DND-41 (cell line): ENCODE measurements at regions not wholly inside any gene's neighbourhood (a gene's known extent, or its start where the extent isn't known, plus 50 kb on each side); places are given as distances from the start of the nearest gene placed in this dataset.
"Not testable (repeated sequence)": the region's sequence is repeated elsewhere in the genome, so short reads cannot be mapped to it uniquely, and the experiment has no call there.

ENCODE experiments used
- ATAC-seq: fragments of 200-7000 bp; cut with Tn5 transposase; 3 replicates; pipeline ENCODE4 v1.9.1; 2021; ENCODE audit warnings: low read depth; ENCODE audit not compliant: insufficient read depth
- DNase-seq: peaks from one replicate; pipeline ENCODE4 v3.0.0-alpha.2; 2020
- H2AFZ ChIP-seq: 2 replicates; pipeline ENCODE4 v1.6.0; 2012; ENCODE audit warnings: low read depth, low read length
- H3K27ac ChIP-seq: 2 replicates; pipeline ENCODE4 v1.5.1; 2012; ENCODE audit warnings: low read length, inconsistent platforms
- H3K27me3 ChIP-seq: fragments of 200-600 bp; sonication (generic); 2 replicates; pipeline ENCODE4 v1.6.0; 2012; ENCODE audit warnings: low read length, mild to moderate bottlenecking, inconsistent platforms; ENCODE audit not compliant: insufficient read depth, poor library complexity
- H3K36me3 ChIP-seq: 2 replicates; pipeline ENCODE4 v1.5.1; 2012; ENCODE audit warnings: low read length, inconsistent platforms; ENCODE audit not compliant: insufficient read depth
- H3K4me1 ChIP-seq: 2 replicates; pipeline ENCODE4 v1.5.1; 2012; ENCODE audit warnings: mild to moderate bottlenecking, low read length; ENCODE audit not compliant: insufficient read depth
- H3K4me2 ChIP-seq: 2 replicates; pipeline ENCODE4 v1.6.0; 2012; ENCODE audit warnings: mild to moderate bottlenecking, moderate library complexity, low read length, inconsistent platforms; ENCODE audit not compliant: insufficient read depth
- H3K4me3 ChIP-seq, 2 experiments: fragments of 200-600 bp in 1 of 2; shearing (Covaris generic) in 1 of 2; 2 replicates each; pipeline ENCODE4 v1.5.1; 2012 to 2016; ENCODE audit warnings: inconsistent platforms in 2 of 2, low read length in 2 of 2, mild to moderate bottlenecking in 2 of 2, low read depth in 1 of 2, moderate library complexity in 1 of 2
- H3K79me2 ChIP-seq: 2 replicates; pipeline ENCODE4 v1.6.0; 2012; ENCODE audit warnings: low read length, inconsistent platforms; ENCODE audit not compliant: insufficient read depth
- H3K9ac ChIP-seq: 2 replicates; pipeline ENCODE4 v1.6.0; 2012; ENCODE audit warnings: low read depth, mild to moderate bottlenecking, inconsistent platforms, low read length, moderate library complexity
- H3K9me3 ChIP-seq: 2 replicates; pipeline ENCODE4 v1.5.1; 2012; ENCODE audit warnings: low read length, moderate library complexity, mild to moderate bottlenecking, inconsistent platforms; ENCODE audit not compliant: insufficient read depth, severe bottlenecking
- H4K20me1 ChIP-seq: 2 replicates; pipeline ENCODE4 v1.6.0; 2012; ENCODE audit warnings: low read length; ENCODE audit not compliant: insufficient read depth
- EZH2 ChIP-seq: IDR thresholded peaks from 3 replicates; pipeline ENCODE4 v1.6.1; 2012; ENCODE audit warnings: borderline replicate concordance, low read depth, mild to moderate bottlenecking, moderate library complexity, low read length, inconsistent platforms; ENCODE audit not compliant: severe bottlenecking
- TF ChIP-seq, protein P1 (sequence below): IDR thresholded peaks from 2 replicates; pipeline ENCODE4 v1.5.1; 2012; ENCODE audit warnings: borderline replicate concordance, low read length, moderate library complexity, mild to moderate bottlenecking; ENCODE audit not compliant: poor library complexity, severe bottlenecking; ENCODE audit errors: extremely low read depth

DNA sequence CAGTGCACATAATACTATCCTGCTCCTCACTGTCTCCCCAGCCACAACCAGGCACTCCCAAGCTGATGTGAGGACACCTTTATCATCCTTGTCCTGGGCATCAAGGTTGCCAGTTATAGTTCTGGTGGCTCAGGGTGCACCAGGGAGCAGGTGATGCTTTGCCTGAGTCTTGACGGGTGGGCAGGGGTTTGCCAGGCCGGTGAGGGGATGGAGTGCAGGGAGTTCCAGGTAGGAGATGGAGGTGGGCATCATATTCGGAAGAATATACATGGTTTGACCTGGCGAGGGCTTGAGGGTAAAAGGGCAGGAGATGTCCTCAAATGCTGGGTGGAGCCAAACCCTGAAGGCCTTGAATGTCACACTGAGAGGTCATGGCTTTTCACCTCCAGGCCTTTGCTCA, 115.8 kb upstream of the CRHR1 start:
- ATAC-seq (no peak), DNase-seq (no peak)
- peaks cover 2% of the 10 kb centered on the region for H3K27me3 ChIP-seq
- H3K4me1 ChIP-seq, result no peaks in the 10 kb centered on the region
- no peak overlapping the region for H3K4me3 ChIP-seq
- H3K9ac ChIP-seq, result no peak overlapping the region
- H3K4me2 ChIP-seq, result no peak overlapping the region
- no peak overlapping the region for H3K27ac ChIP-seq
- H3K79me2 ChIP-seq, result no peaks in the 10 kb centered on the region
- no peaks in the 10 kb centered on the region for H4K20me1 ChIP-seq
- TF ChIP-seq EZH2, result no peak
- TF ChIP-seq, protein P1, sequence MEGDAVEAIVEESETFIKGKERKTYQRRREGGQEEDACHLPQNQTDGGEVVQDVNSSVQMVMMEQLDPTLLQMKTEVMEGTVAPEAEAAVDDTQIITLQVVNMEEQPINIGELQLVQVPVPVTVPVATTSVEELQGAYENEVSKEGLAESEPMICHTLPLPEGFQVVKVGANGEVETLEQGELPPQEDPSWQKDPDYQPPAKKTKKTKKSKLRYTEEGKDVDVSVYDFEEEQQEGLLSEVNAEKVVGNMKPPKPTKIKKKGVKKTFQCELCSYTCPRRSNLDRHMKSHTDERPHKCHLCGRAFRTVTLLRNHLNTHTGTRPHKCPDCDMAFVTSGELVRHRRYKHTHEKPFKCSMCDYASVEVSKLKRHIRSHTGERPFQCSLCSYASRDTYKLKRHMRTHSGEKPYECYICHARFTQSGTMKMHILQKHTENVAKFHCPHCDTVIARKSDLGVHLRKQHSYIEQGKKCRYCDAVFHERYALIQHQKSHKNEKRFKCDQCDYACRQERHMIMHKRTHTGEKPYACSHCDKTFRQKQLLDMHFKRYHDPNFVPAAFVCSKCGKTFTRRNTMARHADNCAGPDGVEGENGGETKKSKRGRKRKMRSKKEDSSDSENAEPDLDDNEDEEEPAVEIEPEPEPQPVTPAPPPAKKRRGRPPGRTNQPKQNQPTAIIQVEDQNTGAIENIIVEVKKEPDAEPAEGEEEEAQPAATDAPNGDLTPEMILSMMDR, result no peak
- no peak overlapping the region for H2AFZ ChIP-seq
- H3K36me3 ChIP-seq, result no peaks in the 10 kb centered on the region
- no peaks in the 10 kb centered on the region for H3K9me3 ChIP-seq

DNA sequence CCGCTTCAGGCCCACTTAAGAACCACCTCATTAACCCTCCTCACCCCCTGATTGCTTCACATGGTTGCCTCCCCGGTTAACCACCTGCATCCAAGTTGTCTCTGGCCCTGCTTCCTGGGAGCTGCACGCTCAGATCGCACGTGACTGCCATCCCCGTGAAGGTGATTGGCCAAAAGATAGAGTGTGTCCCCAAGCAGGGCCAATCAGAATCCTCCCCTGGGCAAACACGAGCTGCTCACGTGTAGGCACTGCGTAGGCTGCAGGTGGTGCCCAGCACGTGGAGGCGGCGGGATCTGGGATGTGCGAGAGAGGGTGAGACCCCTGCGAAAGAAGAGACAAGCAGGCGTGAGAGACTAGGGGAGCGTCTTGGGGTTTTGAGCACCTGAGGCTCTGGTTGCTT, 111.8 kb upstream of the CRHR1 start:
- DNase-seq, result no peak
- no peaks in the 10 kb centered on the region for H4K20me1 ChIP-seq
- H3K4me1 ChIP-seq, result no peaks in the 10 kb centered on the region
- no peak overlapping the region for H3K9ac ChIP-seq
- no peak overlapping the region for H3K4me2 ChIP-seq
- H3K9me3 ChIP-seq, result no peaks in the 10 kb centered on the region
- TF ChIP-seq, protein P1, result no peak
- no peak for TF ChIP-seq EZH2
- no peak for ATAC-seq
- H3K79me2 ChIP-seq, result no peaks in the 10 kb centered on the region
- no peak overlapping the region for H3K4me3 ChIP-seq
- H3K36me3 ChIP-seq, result no peaks in the 10 kb centered on the region
- peaks cover 6% of the 10 kb centered on the region for H3K27me3 ChIP-seq
- H3K27ac ChIP-seq, result no peak overlapping the region
- no peak overlapping the region for H2AFZ ChIP-seq

GRCh38 chr17:45672792-45673191, 111.3 kb upstream of the CRHR1 start:
- no peaks in the 10 kb centered on the region for H3K9me3 ChIP-seq
- ATAC-seq, result no peak
- DNase-seq, result no peak
- H3K79me2 ChIP-seq, result no peaks in the 10 kb centered on the region
- no peaks in the 10 kb centered on the region for H3K4me1 ChIP-seq
- H3K27ac ChIP-seq, result no peak overlapping the region
- H3K9ac ChIP-seq, result no peak overlapping the region
- no peaks in the 10 kb centered on the region for H3K36me3 ChIP-seq
- H2AFZ ChIP-seq, result no peak overlapping the region
- TF ChIP-seq EZH2, result no peak
- TF ChIP-seq, protein P1, result no peak
- H3K27me3 ChIP-seq, result peaks cover 6% of the 10 kb centered on the region
- no peaks in the 10 kb centered on the region for H4K20me1 ChIP-seq
- no peak overlapping the region for H3K4me3 ChIP-seq
- no peak overlapping the region for H3K4me2 ChIP-seq

DNA sequence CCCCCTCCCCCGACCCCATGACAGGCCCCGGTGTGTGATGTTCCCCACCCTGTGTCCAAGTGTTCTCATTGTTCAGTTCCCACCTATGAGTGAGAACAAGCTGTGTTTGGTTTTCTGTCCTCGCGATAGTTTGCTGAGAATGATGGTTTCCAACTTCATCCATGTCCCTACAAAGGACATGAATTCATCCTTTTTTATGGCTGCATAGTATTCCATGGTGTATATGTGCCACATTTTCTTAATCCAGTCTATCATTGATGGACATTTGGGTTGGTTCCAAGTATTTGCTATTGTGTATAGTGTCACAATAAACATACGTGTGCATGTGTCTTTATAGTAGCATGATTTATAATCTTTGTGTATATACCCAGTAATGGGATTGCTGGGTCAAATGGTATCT, 110.4 kb upstream of the CRHR1 start:
- not testable (repeated sequence) for ATAC-seq, DNase-seq, H3K79me2 ChIP-seq, H3K4me2 ChIP-seq, H3K9me3 ChIP-seq, H3K9ac ChIP-seq, H3K36me3 ChIP-seq, H3K27me3 ChIP-seq, H3K4me3 ChIP-seq, H3K4me1 ChIP-seq, H3K27ac ChIP-seq, H2AFZ ChIP-seq, H4K20me1 ChIP-seq
